ENCODE measurements at regions not wholly inside any gene's neighbourhood (a gene's known extent, or its start where the extent isn't known, plus 50 kb on each side); places are given as distances from the start of the nearest gene placed in this dataset.
"Not testable (repeated sequence)": the region's sequence is repeated elsewhere in the genome, so short reads cannot be mapped to it uniquely, and the experiment has no call there.

DNA sequence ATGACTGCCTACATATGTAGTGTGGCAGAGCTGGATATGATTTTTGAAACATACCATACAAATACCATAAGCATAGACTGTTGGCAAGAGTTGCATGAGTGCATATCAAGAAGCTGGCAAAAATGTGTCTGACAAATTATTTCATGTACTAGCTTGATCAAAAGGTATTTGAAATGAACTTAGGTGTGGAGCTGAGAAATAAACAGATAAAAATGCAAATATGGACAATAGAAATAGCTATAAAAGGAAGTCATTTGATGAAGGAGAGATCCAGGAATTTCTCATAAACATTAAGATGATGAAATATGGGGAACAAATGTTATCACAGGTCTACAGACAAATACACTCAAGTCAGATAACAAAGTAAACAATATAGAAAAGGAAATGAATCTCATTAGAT is 609.1 kb downstream of the PTPRC start:
- H3K36me3 ChIP-seq = no peaks in the 10 kb centered on the region
- no peak for DNase-seq
- no peak overlapping the region for H3K27ac ChIP-seq
- H3K9me3 ChIP-seq = no peaks in the 10 kb centered on the region
- H3K4me3 ChIP-seq = no peak overlapping the region
- TF ChIP-seq, protein P1, sequence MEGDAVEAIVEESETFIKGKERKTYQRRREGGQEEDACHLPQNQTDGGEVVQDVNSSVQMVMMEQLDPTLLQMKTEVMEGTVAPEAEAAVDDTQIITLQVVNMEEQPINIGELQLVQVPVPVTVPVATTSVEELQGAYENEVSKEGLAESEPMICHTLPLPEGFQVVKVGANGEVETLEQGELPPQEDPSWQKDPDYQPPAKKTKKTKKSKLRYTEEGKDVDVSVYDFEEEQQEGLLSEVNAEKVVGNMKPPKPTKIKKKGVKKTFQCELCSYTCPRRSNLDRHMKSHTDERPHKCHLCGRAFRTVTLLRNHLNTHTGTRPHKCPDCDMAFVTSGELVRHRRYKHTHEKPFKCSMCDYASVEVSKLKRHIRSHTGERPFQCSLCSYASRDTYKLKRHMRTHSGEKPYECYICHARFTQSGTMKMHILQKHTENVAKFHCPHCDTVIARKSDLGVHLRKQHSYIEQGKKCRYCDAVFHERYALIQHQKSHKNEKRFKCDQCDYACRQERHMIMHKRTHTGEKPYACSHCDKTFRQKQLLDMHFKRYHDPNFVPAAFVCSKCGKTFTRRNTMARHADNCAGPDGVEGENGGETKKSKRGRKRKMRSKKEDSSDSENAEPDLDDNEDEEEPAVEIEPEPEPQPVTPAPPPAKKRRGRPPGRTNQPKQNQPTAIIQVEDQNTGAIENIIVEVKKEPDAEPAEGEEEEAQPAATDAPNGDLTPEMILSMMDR (IDR thresholded peaks at IDR 0.05) = no peak
- TF ChIP-seq POLR2A (IDR thresholded peaks at IDR 0.05) = no peak
- no peaks in the 10 kb centered on the region for H3K27me3 ChIP-seq
- H3K4me1 ChIP-seq = no peaks in the 10 kb centered on the region

DNA sequence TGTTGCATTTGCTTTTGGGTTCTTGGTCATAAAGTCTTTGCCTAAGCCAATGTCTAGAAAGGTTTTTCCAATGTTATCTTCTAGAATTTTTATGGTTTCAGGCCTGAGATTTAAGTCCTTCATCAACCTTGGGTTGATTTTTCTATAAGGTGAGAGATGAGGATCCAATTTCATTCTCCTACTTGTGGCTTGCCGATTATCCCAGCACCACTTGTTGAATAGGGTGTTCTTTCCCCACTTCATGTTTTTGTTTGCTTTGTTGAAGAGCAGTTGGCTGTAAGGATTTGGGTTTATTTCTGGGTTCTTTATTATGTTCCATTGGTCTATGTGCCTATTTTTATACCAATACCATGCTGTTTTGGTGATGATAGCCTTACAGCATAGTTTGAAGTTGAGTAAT is 615.2 kb downstream of the PTPRC start:
- not testable (repeated sequence) for H3K4me3 ChIP-seq, H3K36me3 ChIP-seq, H3K27ac ChIP-seq, H3K4me1 ChIP-seq, H3K9me3 ChIP-seq, DNase-seq, H3K27me3 ChIP-seq

DNA sequence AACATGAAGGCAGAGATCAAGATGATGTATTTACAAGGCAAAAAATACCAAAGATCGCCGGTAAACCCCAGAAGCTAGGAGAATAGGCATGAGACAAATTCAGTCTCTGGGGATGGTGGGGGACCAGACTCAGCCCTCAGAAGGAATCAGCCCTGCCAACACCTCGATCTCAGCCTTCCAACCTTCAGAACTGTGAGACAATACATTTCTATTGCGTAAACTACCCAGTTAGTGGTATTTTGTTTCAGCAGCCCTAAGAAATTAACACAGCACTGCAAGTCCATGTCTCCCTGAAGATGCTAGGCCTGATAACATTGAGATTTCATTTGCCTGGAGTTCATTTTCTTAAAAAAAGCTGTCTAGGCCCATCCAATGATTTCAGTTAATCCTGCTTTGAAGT is 622.5 kb downstream of the PTPRC start:
- Histone ChIP-seq H3K27me3 (no peaks in the 10 kb centered on the region), H3K9me3 (no peaks in the 10 kb centered on the region), H3K4me1 (no peaks in the 10 kb centered on the region), H3K27ac (no peak overlapping the region), H3K36me3 (no peaks in the 10 kb centered on the region), H3K4me3 (no peak overlapping the region)
- TF ChIP-seq, protein P1 (IDR thresholded peaks at IDR 0.05) = no peak
- no peak for TF ChIP-seq POLR2A (IDR thresholded peaks at IDR 0.05)
- DNase-seq = no peak

DNA sequence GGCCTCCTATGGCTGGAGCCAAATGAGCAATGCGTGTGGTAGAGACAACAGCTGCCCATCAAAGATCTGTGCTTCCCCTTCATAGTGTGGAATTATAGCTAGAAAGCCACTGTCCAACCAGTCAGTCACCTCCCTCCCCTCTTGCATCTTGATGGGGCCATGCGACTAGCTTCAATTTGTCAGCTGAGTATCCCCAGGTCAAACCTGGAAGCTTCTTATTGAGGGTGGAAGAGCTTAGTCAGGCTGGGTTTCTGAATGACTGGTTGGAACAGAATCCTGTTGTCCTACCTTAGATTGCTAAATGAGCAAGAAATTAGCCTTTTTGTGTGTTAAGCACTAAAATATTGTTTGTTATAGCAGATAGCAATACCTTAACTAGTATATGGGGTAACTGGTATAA is 625.4 kb downstream of the PTPRC start:
- H3K4me1 ChIP-seq = no peaks in the 10 kb centered on the region
- no peak overlapping the region for H3K27ac ChIP-seq
- no peaks in the 10 kb centered on the region for H3K36me3 ChIP-seq
- H3K9me3 ChIP-seq = no peaks in the 10 kb centered on the region
- DNase-seq = no peak
- TF ChIP-seq, protein P1 (IDR thresholded peaks at IDR 0.05) = no peak
- TF ChIP-seq POLR2A (IDR thresholded peaks at IDR 0.05) = no peak
- H3K27me3 ChIP-seq = no peaks in the 10 kb centered on the region
- H3K4me3 ChIP-seq = no peak overlapping the region

DNA sequence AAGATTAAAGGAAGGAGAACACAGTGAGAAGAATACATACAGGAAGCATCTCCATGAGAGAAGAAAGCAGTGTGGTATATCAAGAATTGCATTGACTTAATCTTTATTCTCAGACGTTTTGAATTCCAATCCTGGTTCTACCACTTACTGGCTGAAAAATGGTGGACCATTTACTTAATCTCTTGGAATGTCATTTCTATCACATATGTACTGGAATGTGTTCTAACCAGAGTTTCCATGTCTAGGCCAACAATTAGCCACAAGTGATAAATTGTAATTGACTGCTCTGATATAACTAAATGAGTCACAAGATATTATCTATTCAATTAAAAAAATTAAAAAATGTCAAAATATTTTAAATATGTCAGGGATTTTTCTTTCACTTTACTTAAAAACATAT is 626.1 kb downstream of the PTPRC start:
- Histone ChIP-seq H3K4me3 (no peak overlapping the region), H3K36me3 (no peaks in the 10 kb centered on the region), H3K27me3 (no peaks in the 10 kb centered on the region), H3K27ac (no peak overlapping the region), H3K9me3 (no peaks in the 10 kb centered on the region), H3K4me1 (no peaks in the 10 kb centered on the region)
- DNase-seq = no peak
- TF ChIP-seq, protein P1 (IDR thresholded peaks at IDR 0.05) = no peak
- no peak for TF ChIP-seq POLR2A (IDR thresholded peaks at IDR 0.05)

DNA sequence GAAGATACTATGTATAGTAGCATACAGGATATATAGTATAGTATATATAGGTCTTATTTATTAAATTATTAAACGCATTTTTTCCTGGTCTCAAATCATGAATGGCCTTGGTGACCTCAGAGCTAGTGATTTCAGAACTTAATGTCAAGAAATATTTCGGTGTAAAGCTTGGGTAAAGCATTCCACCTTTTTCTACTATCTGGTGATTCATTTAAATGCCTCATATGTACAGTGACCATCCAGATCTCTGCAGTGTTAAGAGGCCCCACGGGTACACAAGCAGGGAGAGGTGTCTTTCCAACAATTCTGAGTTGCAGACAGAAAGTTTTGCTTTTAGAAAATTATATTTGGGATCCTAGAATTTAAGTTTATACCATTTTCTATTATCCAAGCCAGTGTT is 626.5 kb downstream of the PTPRC start:
- DNase-seq = no peak
- Histone ChIP-seq H3K36me3 (no peaks in the 10 kb centered on the region), H3K9me3 (no peaks in the 10 kb centered on the region), H3K4me1 (no peaks in the 10 kb centered on the region), H3K4me3 (no peak overlapping the region), H3K27me3 (no peaks in the 10 kb centered on the region), H3K27ac (no peak overlapping the region)
- TF ChIP-seq POLR2A (IDR thresholded peaks at IDR 0.05) = no peak
- TF ChIP-seq, protein P1 (IDR thresholded peaks at IDR 0.05) = no peak

Data from Peyer's patch (tissue), 4 donors.